Fibroblast of lung (primary cell): ENCODE measurements at regions not wholly inside any gene's neighbourhood (a gene's known extent, or its start where the extent isn't known, plus 50 kb on each side); places are given as distances from the start of the nearest gene placed in this dataset.
"Not testable (repeated sequence)": the region's sequence is repeated elsewhere in the genome, so short reads cannot be mapped to it uniquely, and the experiment has no call there.

ENCODE experiments used
- DNase-seq, 2 donors: peaks; one replicate each; pipeline versions ENCODE4 v3.0.0 to v3.0.0-alpha.2; 2010; ENCODE audit warnings: low read depth in 2 of 2
- H2AFZ ChIP-seq: 2 replicates; pipeline ENCODE4 v1.5.1; 2012; ENCODE audit warnings: low read length, control low read depth, inconsistent platforms
- H3K27ac ChIP-seq: 2 replicates; pipeline ENCODE4 v1.5.1; 2011; ENCODE audit warnings: low read length, control low read depth; ENCODE audit not compliant: insufficient read depth
- H3K27me3 ChIP-seq: 2 replicates; pipeline ENCODE4 v1.5.1; 2011; ENCODE audit warnings: mild to moderate bottlenecking, low read length; ENCODE audit not compliant: control insufficient read depth, insufficient read depth
- H3K36me3 ChIP-seq: 2 replicates; pipeline ENCODE4 v1.5.1; 2011; ENCODE audit warnings: low read length; ENCODE audit not compliant: control insufficient read depth, insufficient read depth
- H3K4me1 ChIP-seq: 2 replicates; pipeline ENCODE4 v1.5.1; 2011; ENCODE audit warnings: low read length; ENCODE audit not compliant: control insufficient read depth, insufficient read depth; ENCODE audit errors: extremely low read depth
- H3K4me2 ChIP-seq: 2 replicates; pipeline ENCODE4 v1.5.1; 2011; ENCODE audit warnings: low read length, control low read depth; ENCODE audit not compliant: insufficient read depth; ENCODE audit errors: extremely low read depth
- H3K4me3 ChIP-seq, 4 experiments: fragments of 200-600 bp in 1 of 4; sonication (generic) in 1 of 4; replicated peaks in 1 of 4; 2 replicates each; pipeline ENCODE4 v1.5.1; 2011 to 2016; ENCODE audit warnings: low read length in 4 of 4, low read depth in 3 of 4, mild to moderate bottlenecking in 3 of 4, control low read depth in 2 of 4, inconsistent platforms in 1 of 4, mixed read lengths in 1 of 4; ENCODE audit not compliant: insufficient read depth in 1 of 4; ENCODE audit errors: control extremely low read depth in 1 of 4
- H3K79me2 ChIP-seq: 2 replicates; pipeline ENCODE4 v1.5.1; 2012; ENCODE audit warnings: mild to moderate bottlenecking, low read length, inconsistent platforms; ENCODE audit not compliant: control insufficient read depth, insufficient read depth
- H3K9ac ChIP-seq: 2 replicates; pipeline ENCODE4 v1.5.1; 2011; ENCODE audit warnings: mild to moderate bottlenecking, low read length, control low read depth; ENCODE audit not compliant: insufficient read depth
- H3K9me3 ChIP-seq: 2 replicates; pipeline ENCODE4 v1.5.1; 2012; ENCODE audit warnings: low read depth, low read length; ENCODE audit not compliant: control insufficient read depth, insufficient read depth
- H4K20me1 ChIP-seq: 2 replicates; pipeline ENCODE4 v1.5.1; 2011; ENCODE audit warnings: low read length; ENCODE audit not compliant: control insufficient read depth, insufficient read depth; ENCODE audit errors: extremely low read depth
- CTCF ChIP-seq, 2 donors: IDR thresholded peaks in 1 of 2; conservative IDR thresholded peaks in 1 of 2; 1 replicate in 1 of 2; 2 replicates in 1 of 2; pipeline ENCODE4 v1.5.1; 2011 to 2012; ENCODE audit warnings: low read length in 2 of 2, control low read depth in 1 of 2, inconsistent platforms in 1 of 2, low read depth in 1 of 2, mild to moderate bottlenecking in 1 of 2
- EZH2 ChIP-seq: IDR thresholded peaks from 2 replicates; pipeline ENCODE4 v1.5.1; 2012; ENCODE audit warnings: low read length, control low read depth, mild to moderate bottlenecking; ENCODE audit errors: missing control alignments

GRCh38 chrX:27241981-27242380 lies 221.2 kb downstream of the PPP4R3C start:
- no peaks in the 10 kb centered on the region for H3K27me3 ChIP-seq
- no peaks in the 10 kb centered on the region for H3K9me3 ChIP-seq
- H3K79me2 ChIP-seq = no peaks in the 10 kb centered on the region
- H3K9ac ChIP-seq = no peak overlapping the region
- no peak for TF ChIP-seq EZH2
- TF ChIP-seq CTCF (conservative IDR thresholded peaks at IDR 0.05 in 1 of 2, IDR thresholded peaks at IDR 0.05 in 1 of 2; ENCODE audit: low read depth in 1 of 2, low read length in 2 of 2) = no peak
- no peaks in the 10 kb centered on the region for H3K36me3 ChIP-seq
- no peak overlapping the region for H3K4me3 ChIP-seq
- no peaks in the 10 kb centered on the region for H3K4me1 ChIP-seq
- H2AFZ ChIP-seq = no peak overlapping the region
- no peak overlapping the region for H3K27ac ChIP-seq
- no peak for DNase-seq
- H3K4me2 ChIP-seq = no peak overlapping the region
- H4K20me1 ChIP-seq = no peaks in the 10 kb centered on the region

- not testable (repeated sequence) for H3K27me3 ChIP-seq, H3K9me3 ChIP-seq, H3K27ac ChIP-seq, H3K36me3 ChIP-seq, H3K9ac ChIP-seq, H4K20me1 ChIP-seq, H2AFZ ChIP-seq, H3K4me1 ChIP-seq, DNase-seq, H3K4me2 ChIP-seq, H3K4me3 ChIP-seq, H3K79me2 ChIP-seq
Measured at GRCh38 chrX:27240042-27240441, 223.1 kb downstream of the PPP4R3C start.

- H3K9ac ChIP-seq = no peak overlapping the region
- H3K27ac ChIP-seq = no peak overlapping the region
- H3K36me3 ChIP-seq = no peaks in the 10 kb centered on the region
- no peak overlapping the region for H3K4me2 ChIP-seq
- TF ChIP-seq CTCF (conservative IDR thresholded peaks at IDR 0.05 in 1 of 2, IDR thresholded peaks at IDR 0.05 in 1 of 2; ENCODE audit: low read depth in 1 of 2, low read length in 2 of 2) (no peak), EZH2 (no peak)
- H4K20me1 ChIP-seq = no peaks in the 10 kb centered on the region
- H3K4me1 ChIP-seq = no peaks in the 10 kb centered on the region
- DNase-seq = no peak
- no peaks in the 10 kb centered on the region for H3K9me3 ChIP-seq
- no peaks in the 10 kb centered on the region for H3K27me3 ChIP-seq
- no peak overlapping the region for H2AFZ ChIP-seq
- H3K4me3 ChIP-seq = no peak overlapping the region
- H3K79me2 ChIP-seq = no peaks in the 10 kb centered on the region
Measured at GRCh38 chrX:27236681-27237080, 226.5 kb downstream of the PPP4R3C start.

- DNase-seq = no peak
- H3K4me2 ChIP-seq = no peak overlapping the region
- H3K9ac ChIP-seq = no peak overlapping the region
- no peak overlapping the region for H2AFZ ChIP-seq
- no peaks in the 10 kb centered on the region for H3K27me3 ChIP-seq
- H3K9me3 ChIP-seq = no peaks in the 10 kb centered on the region
- no peaks in the 10 kb centered on the region for H4K20me1 ChIP-seq
- no peak overlapping the region for H3K4me3 ChIP-seq
- TF ChIP-seq EZH2 (no peak), CTCF (conservative IDR thresholded peaks at IDR 0.05 in 1 of 2, IDR thresholded peaks at IDR 0.05 in 1 of 2; ENCODE audit: low read depth in 1 of 2, low read length in 2 of 2) (no peak)
- H3K27ac ChIP-seq = no peak overlapping the region
- no peaks in the 10 kb centered on the region for H3K79me2 ChIP-seq
- no peaks in the 10 kb centered on the region for H3K4me1 ChIP-seq
- H3K36me3 ChIP-seq = no peaks in the 10 kb centered on the region
Measured at GRCh38 chrX:27229721-27230120, 233.4 kb downstream of the PPP4R3C start.
